ENCODE measurements at regions not wholly inside any gene's neighbourhood (a gene's known extent, or its start where the extent isn't known, plus 50 kb on each side); places are given as distances from the start of the nearest gene placed in this dataset.
"Not testable (repeated sequence)": the region's sequence is repeated elsewhere in the genome, so short reads cannot be mapped to it uniquely, and the experiment has no call there.

DNA sequence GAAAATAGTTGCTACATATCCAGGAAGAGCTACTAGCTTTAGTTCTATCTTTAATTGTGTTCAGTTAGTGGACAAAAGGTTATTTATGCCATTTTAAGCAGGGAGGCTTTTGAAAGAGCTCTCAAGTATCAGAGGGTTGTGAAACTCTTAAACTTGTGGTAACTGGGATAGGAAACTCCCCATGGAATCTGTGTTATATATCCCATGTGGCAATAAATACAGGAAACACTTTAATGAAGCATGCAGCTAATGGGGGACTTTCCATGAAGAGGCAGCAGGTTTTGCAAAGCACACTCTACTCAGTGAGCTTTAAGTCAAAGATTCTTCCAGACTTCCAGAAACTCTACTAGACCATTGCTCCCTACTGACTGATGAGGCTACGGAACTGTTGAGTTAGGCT is 805.0 kb upstream of the C9orf72 start:
- DNase-seq = no peak

GRCh38 chr9:28379082-28379481 is 805.8 kb upstream of the C9orf72 start:
- DNase-seq = no peak

GRCh38 chr9:28389411-28389810 is 816.1 kb upstream of the C9orf72 start:
- DNase-seq = no peak

GRCh38 chr9:28394774-28395173 is 821.5 kb upstream of the C9orf72 start:
- DNase-seq = no peak

- DNase-seq = no peak
Observed at GRCh38 chr9:28396058-28396457, 822.8 kb upstream of the C9orf72 start.

DNA sequence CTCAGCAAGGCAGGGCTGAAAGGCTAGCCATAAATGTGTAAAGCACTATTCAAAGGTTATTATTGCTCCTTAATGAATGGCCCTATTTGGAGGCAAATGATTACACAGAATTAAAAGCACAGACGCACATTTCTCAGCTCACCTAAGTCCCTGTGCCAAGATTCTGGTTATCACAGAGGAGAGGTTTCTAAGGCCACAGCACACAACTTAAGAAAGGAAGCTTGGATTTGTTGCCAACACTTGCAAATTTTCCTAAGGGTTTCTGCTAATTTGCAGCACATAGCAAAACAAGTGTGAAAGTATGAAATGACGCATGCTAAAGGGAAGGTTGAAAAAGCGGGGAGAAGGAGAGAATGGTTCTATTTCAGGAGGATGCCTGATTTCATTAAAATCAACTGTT is 834.1 kb upstream of the C9orf72 start:
- DNase-seq = no peak

- no peak for DNase-seq
Observed at GRCh38 chr9:28409919-28410318, 836.6 kb upstream of the C9orf72 start.

DNA sequence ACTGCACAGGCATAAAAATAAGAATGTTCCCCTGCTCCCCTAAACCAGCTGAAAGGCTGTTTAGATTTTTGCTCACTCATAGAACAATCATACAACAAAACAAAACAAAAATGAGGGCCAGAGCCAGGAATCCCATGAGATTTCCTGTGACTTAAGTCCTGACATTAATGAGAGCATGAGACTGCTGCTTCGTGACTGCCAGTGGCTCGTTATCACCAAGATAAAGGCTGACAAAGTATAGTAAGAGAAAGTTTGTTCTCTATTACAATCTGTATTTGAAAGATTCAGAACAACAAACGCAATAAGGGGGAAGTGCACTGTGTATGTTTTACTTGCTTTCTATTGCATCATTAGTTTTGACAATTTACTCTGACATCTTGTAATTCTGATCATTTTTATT is 837.1 kb upstream of the C9orf72 start:
- no peak for DNase-seq

- no peak for DNase-seq
Observed at GRCh38 chr9:28413471-28413870, 840.2 kb upstream of the C9orf72 start.

DNA sequence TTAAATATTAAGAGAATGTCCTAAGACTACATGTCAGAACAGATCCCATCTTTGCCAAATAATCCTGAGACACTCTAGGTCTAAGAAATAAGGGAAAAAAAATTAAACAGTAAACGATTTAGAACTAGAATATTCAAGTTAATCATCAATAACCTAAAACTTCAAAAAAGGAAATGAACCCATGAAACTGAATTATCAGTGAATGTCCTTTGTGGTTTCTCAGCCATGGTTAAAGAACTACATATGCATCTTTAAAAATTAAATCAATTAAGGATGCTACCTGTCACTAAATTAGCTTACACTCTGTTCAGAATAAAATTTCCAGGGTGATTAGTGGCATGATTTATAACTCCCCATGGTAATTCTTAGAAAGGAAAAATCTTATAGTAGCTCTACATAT is 850.0 kb upstream of the C9orf72 start:
- DNase-seq = no peak

DNA sequence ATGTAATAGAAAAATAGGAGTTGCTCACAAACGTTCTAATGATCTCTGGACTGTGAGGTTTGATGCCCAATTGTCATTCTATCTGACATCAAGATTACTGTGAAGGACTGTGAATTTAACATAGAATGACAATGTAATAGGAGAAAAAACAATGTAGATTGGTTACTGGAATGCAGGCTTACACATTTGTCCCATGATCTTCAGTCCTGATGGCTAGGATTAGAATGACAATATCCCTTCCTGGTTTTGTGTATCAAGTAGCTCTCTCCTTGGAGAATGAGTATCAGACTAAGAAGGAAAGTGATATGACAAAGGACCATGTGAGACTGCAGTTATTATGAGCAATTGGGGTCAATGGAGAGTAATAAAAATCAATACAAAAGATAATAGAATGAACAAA is 862.2 kb upstream of the C9orf72 start:
- no peak for DNase-seq

DNA sequence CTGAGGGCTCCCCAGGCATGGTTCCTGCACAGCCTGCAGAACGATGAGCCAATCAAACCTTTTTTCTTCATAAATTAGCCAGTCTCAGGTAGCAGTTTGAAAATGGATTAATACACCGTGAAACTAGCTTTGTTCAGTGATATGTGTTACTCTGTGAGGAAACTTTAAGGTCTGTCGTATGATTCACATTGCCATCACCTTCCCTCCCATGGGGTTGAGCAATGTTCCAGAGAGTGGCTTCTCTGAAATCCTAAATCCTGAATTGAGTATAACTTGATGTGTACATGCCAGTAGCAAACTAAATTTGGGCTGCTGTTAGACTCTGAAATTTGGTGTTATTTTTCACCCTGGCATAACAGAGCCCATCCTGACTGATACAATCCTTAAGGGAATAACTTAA is 866.4 kb upstream of the C9orf72 start:
- no peak for DNase-seq

DNA sequence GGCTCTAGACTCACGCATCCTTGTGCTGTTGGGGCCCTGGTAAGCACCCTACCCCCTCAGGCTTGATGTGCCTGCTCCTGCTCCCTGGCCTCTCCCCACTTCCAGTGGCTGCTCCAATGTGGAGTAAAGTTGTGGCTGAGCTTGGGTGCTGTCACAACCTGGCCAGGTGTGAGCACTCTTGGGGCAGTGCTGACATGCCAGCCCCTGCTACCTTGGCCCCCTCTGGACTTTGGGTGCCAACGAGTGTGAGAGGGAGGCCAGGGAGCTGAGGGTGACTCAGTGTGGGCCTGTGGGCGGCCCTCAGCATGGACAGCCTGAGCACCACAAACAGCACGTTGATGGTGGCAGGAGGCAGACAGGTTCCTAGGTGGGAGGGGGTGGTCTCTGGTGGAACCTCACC is 870.2 kb upstream of the C9orf72 start:
- DNase-seq = no peak

DNA sequence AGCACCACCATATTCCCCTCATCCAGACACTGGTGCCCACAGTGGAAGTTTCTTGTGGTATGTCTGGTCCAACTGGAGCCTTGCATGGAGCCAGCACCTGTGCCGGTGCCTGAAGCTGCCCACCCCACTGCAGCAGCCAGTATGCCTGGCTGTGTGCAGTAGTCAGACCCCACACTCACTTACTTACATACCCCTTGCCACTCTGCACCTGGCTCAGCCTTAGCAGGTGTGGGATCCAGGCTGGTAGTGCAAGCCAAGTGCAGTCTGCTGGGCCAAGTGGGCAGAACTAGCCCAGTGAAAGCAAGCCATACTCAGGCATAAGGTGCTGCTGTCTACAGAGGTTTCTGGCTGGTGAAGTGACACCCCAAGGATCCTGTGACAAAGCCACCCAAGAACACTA is 871.4 kb upstream of the C9orf72 start:
- DNase-seq = no peak

- DNase-seq = no peak
Observed at GRCh38 chr9:28445211-28445610, 871.9 kb upstream of the C9orf72 start.

DNA sequence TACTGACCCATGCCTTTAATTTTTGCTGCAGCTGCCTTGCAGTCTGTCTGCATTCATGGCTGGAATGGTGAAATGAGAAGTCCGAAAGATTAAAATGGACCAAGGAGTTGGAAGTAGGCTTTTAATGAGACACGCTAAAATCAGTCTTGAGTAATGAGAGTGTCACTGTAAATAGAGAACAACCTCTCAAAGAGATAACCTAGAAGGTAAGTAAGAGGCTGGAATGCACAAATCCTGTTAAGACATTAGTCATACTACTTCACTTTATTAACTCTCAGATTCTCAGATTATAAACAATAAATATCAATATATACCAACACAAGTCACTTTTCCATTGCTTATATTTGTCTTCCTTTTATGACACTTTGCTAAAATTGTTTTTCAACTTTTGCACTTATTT is 880.6 kb upstream of the C9orf72 start:
- no peak for DNase-seq

- no peak for DNase-seq
Observed at GRCh38 chr9:28456861-28457260, 883.6 kb upstream of the C9orf72 start.

GRCh38 chr9:28464481-28465216 is 891.4 kb upstream of the C9orf72 start:
- no peak for DNase-seq

DNA sequence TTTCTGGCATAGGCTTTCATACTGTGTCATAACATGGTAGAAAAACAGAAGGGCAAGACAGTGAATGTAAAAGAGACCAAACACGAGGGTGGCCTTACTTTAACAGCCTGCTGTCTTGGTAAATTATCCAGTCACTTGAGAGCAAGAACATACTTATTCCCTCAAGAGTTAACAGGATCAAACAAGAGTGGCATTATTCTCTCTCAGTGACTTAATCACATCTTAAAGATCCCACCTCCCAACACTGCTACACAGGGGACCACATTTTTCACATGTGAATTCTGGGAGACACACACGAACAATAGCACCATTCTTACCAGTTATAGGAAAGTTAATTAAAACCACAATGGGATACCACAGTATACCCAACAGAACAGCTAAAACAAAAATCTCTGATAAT is 898.0 kb upstream of the C9orf72 start:
- DNase-seq = no peak

GRCh38 chr9:28487561-28487960 is 914.3 kb upstream of the C9orf72 start:
- no peak for DNase-seq

DNA sequence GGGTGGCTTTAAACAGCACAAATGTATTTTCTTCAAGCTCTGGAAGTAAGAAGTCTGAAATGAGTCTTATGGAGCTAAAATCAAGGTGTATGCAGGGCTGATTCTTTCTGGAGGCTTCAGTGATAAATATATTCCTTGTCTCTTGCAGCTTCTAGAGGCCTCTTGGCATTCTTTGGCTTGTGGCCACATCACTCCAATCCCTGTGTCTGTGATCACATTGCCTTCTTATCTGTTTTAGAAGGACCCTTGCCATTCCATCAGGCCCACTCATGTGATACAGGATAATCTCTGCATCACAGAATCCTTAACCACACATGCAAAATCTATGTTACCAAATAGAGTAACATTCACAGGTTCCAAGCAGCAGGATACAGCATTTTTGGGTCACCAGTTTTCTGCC is 917.8 kb upstream of the C9orf72 start:
- DNase-seq = no peak

GRCh38 chr9:28498168-28498567 is 924.9 kb upstream of the C9orf72 start:
- not testable (repeated sequence) for DNase-seq

DNA sequence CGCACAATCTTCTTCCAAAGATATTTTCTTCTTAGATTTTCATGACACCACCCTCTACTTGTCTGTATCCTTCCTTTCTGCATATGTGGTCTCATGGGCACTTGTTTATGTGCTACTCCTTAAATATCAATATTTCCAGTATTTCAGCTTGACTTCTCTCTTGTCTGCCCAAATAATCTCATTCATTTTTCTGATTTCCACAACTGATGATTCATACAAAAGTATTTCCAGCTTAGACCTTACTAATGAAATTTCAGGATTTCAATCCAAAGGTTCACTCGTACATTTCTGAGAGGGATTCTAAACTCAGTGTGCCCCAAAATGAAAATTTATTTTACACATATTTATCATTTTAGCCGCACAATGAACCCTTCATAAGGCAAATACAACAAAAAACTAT is 928.9 kb upstream of the C9orf72 start:
- DNase-seq = no peak

DNA sequence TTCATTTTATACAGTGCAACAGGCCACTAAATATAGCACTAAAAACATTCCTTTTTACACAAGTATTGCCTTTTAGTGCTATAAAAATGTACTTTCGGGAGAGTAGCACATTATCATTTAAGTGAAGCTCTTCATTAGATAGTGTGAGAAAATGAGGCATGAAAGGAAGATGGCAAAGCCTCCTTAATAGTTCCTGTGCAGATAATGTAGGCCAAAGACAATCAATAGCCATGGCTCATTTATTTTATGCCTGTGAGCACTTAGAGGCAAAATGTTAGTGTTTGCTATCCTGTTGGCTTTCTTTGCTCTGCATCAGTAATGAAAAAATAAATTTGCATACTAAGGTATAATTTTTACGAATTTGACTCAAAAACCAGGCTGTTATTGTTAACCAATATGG is 929.5 kb upstream of the C9orf72 start:
- no peak for DNase-seq

GRCh38 chr9:28503573-28503972 is 930.3 kb upstream of the C9orf72 start:
- DNase-seq = no peak

GRCh38 chr9:28518439-28518838 is 945.2 kb upstream of the C9orf72 start:
- no peak for DNase-seq
